ENCODE measurements at regions not wholly inside any gene's neighbourhood (a gene's known extent, or its start where the extent isn't known, plus 50 kb on each side); places are given as distances from the start of the nearest gene placed in this dataset.

DNA sequence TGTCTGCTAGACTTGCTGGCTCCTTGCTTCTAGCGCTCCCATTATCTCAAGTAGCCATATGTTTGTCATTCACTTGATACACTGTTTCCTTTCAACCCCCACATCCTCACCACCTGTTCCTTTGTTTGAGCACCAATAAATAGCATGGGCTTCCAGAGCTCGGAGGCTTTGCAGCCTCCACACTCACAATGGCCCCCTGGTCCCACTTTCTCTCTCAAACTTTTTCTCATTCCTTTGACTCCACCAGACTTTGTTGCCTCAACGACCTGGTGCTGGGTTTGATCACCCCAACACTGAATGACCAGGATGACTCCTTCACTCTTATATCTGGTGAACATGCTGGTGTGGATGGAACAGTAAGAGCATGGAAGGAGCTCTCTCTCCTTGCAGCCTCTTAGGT lies 114.5 kb upstream of the TRIM24 start:
- no peak overlapping the region for H3K27ac ChIP-seq
- peaks cover 19% of the 10 kb centered on the region for H3K9me3 ChIP-seq
- ATAC-seq (no peak), DNase-seq (no peak)
- 62 to 69% (median 68%) methylated on average over 3 of the region's 3 CpGs for WGBS, 3 donors
- H3K36me3 ChIP-seq (ENCODE audit: insufficient read depth in 1 of 2, low read depth in 1 of 2): no peaks in the 10 kb centered on the region
- no peaks in the 10 kb centered on the region for H3K4me1 ChIP-seq
- no peak overlapping the region for H3K4me3 ChIP-seq
- intact Hi-C loops (cut with DNase I): no loop called here
- TF ChIP-seq, protein P1, sequence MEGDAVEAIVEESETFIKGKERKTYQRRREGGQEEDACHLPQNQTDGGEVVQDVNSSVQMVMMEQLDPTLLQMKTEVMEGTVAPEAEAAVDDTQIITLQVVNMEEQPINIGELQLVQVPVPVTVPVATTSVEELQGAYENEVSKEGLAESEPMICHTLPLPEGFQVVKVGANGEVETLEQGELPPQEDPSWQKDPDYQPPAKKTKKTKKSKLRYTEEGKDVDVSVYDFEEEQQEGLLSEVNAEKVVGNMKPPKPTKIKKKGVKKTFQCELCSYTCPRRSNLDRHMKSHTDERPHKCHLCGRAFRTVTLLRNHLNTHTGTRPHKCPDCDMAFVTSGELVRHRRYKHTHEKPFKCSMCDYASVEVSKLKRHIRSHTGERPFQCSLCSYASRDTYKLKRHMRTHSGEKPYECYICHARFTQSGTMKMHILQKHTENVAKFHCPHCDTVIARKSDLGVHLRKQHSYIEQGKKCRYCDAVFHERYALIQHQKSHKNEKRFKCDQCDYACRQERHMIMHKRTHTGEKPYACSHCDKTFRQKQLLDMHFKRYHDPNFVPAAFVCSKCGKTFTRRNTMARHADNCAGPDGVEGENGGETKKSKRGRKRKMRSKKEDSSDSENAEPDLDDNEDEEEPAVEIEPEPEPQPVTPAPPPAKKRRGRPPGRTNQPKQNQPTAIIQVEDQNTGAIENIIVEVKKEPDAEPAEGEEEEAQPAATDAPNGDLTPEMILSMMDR (IDR thresholded peaks at IDR 0.05): no peak
- no peaks in the 10 kb centered on the region for H3K27me3 ChIP-seq (ENCODE audit: insufficient read depth in 3 of 3, low read length in 2 of 3)

DNA sequence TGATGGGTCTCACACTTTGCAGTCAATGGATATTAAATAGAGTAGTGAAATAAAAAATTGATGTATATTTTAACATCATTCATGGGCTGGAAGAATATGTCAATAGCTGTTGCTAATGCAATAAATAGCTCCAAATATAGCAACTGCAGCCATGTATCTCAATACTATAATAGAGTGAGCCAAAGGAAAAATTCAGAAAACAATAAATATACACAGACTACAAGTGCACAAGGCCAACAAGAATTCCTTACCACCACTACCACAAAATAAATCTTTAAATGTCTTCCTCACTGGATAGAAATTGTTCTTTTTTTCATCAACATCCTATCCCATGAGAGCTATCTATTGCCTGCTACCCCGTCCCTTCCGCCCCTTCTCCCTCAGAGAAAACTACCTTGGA lies 113.1 kb upstream of the TRIM24 start:
- intact Hi-C loops (cut with DNase I): no loop called here
- Histone ChIP-seq H3K27me3 (ENCODE audit: insufficient read depth in 3 of 3, low read length in 2 of 3) (no peaks in the 10 kb centered on the region), H3K27ac (no peak overlapping the region), H3K36me3 (ENCODE audit: insufficient read depth in 1 of 2, low read depth in 1 of 2) (no peaks in the 10 kb centered on the region), H3K9me3 (peaks cover 24% of the 10 kb centered on the region), H3K4me3 (no peak overlapping the region), H3K4me1 (no peaks in the 10 kb centered on the region)
- WGBS, 3 donors: 71 to 83% (median 78%) methylated on average over 2 of the region's 2 CpGs
- TF ChIP-seq, protein P1 (IDR thresholded peaks at IDR 0.05): no peak
- DNase-seq (no peak), ATAC-seq (no peak)

DNA sequence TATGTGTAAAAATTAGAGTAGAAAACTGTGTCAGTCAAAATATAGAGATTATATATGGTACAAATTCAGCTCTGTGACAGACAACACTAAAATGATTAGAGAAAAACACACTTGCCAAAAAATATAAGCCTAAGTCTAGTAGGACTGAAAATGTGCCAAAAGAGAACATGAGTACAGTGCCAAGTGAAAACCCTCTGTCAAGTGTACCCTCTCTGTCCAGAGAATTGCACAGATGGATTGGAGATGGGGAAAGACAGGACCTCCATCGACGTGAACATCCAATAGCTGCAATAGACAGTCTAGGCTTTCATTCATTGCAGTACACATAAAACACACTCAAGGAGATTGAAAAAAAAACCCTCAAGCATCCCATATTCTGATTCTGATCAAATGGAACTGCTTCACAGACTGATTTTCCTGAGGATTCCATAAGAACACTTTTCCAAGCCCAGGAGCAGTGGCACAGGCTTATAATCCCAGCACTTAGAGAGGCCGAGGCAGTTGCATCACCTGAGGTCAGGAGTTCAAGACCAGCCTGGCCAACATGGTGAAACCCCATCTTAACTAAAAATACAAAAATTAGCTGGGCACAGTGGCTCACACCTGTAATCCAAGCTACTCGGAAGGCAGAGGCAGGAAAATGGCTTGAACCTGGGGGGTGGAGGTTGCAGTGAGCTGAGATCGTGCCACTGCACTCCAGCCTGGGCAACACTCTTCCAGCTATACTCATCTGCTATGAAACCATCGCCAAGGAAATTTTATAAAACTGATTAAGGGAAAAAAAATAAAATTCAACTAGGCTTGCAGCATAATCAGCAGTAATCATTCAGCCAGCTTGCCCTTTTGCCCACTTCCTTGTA lies 110.0 kb upstream of the TRIM24 start:
- peaks cover 16% of the 10 kb centered on the region for H3K9me3 ChIP-seq
- DNase-seq: no peak
- 66 to 75% (median 71%) methylated on average over 6 of the region's 6 CpGs for WGBS, 3 donors

DNA sequence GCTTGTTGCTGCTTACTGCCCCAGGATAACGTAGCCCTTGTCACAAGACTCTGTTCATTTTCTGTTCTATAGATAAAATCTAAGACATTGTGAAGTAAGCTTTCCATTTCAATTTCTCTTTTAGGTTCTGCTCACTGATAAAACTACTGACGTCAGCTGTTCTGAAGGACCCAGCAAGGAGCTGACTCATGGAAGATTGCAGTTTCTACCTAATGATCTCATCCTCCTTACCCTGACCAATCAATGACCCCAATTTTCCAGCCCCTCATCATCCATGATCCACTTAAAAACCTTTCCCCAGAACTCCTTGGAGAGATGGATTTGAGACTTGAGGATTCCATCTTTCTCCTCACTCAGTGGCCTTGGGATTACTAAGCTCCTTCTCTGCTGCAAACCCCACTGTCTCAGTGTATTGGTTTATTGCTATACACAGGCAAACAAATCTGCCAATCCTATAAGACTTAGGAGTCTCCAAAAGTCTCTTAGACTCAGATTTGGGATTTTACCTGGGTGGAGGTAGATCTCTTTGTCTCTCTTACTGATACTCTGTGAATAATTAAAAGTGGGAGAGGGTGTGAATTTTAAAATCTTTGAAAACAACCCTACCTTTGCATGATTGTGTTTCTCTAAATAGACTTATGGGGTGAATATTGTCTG lies 109.2 kb upstream of the TRIM24 start:
- H3K27ac ChIP-seq: no peak overlapping the region
- no peaks in the 10 kb centered on the region for H3K4me1 ChIP-seq
- DNase-seq (no peak), ATAC-seq (no peak)
- no peaks in the 10 kb centered on the region for H3K27me3 ChIP-seq (ENCODE audit: insufficient read depth in 3 of 3, low read length in 2 of 3)
- intact Hi-C loops (cut with DNase I): no loop called here
- no peak overlapping the region for H3K4me3 ChIP-seq
- H3K36me3 ChIP-seq (ENCODE audit: insufficient read depth in 1 of 2, low read depth in 1 of 2): no peaks in the 10 kb centered on the region
- H3K9me3 ChIP-seq: peaks cover 9% of the 10 kb centered on the region
- WGBS, 3 donors: 82 to 88% (median 87%) methylated on average over 2 of the region's 2 CpGs
- TF ChIP-seq, protein P1 (IDR thresholded peaks at IDR 0.05): no peak

More for the DNA sequence above, 110.0 kb upstream of the TRIM24 start:
- ATAC-seq: no peak
- Histone ChIP-seq H3K36me3 (ENCODE audit: insufficient read depth in 1 of 2, low read depth in 1 of 2) (no peaks in the 10 kb centered on the region), H3K27me3 (ENCODE audit: insufficient read depth in 3 of 3, low read length in 2 of 3) (no peaks in the 10 kb centered on the region), H3K27ac (no peak overlapping the region), H3K4me1 (no peaks in the 10 kb centered on the region), H3K4me3 (no peak overlapping the region)
- TF ChIP-seq, protein P1 (IDR thresholded peaks at IDR 0.05): no peak
- intact Hi-C loops (cut with DNase I): no loop called here
